ENCODE measurements at regions not wholly inside any gene's neighbourhood (a gene's known extent, or its start where the extent isn't known, plus 50 kb on each side); places are given as distances from the start of the nearest gene placed in this dataset.

DNA sequence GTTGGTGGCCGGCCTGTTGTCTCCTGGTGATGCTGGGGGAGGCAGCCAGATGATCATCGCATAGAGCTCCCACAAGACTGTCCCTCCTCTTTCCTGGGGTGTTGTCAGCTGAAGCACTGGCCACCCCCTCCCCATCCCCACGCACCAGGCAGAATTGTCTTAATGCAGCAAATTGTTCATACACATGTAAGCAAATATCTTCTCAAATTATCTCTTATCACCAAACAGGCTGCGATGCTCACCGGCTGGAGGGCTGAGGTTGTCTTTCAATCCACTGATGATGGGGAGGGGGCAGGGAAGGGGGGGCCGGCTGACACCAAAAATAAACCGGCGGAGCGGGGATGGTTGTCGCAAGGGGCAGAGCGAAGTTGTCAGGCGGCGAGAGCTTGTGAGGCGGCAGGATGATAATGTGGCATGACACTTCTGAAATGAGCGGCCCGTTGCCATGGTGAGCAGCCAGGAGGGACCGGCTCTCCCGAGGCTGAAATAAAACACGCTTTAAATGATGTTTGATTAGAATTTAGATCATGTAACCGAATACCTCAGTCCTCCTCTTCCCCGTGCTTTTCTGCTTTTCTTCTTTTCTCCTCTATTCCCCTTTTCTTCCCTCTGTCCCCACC is 59.8 kb downstream of the MRM1 start:
- Histone ChIP-seq H3K36me3 (ENCODE audit: control insufficient read depth, low read depth, low read length) (no peaks in the 10 kb centered on the region), H3K4me1 (ENCODE audit: control insufficient read depth, low read depth, low read length) (no peaks in the 10 kb centered on the region), H3K9ac (ENCODE audit: low read length) (no peak overlapping the region), H3K27ac (ENCODE audit: low read length) (no peak overlapping the region), H3K4me3 (ENCODE audit: low read length) (no peak overlapping the region), H3K27me3 (ENCODE audit: control insufficient read depth, insufficient read depth, low read length) (peaks cover 17% of the 10 kb centered on the region), H3K9me3 (ENCODE audit: control insufficient read depth, low read depth, low read length) (no peaks in the 10 kb centered on the region)

DNA sequence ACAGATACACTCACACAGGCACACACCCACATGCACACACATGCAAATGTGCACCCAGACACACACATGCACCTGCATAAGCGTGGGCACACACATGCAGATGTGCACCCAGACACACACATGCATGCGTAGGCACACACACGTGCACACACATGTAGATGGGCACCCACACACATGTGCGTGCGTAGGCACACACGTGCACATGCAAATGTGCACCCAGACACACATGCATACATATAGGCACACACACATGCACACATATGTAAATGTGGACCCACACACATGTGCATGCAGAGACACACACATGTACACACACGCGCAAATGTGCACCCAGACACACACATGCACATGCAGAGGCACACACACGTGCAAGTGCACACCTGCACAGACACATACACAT is 60.3 kb downstream of the MRM1 start:
- Histone ChIP-seq H3K4me1 (ENCODE audit: control insufficient read depth, low read depth, low read length) (no peaks in the 10 kb centered on the region), H3K27ac (ENCODE audit: low read length) (no peak overlapping the region), H3K9me3 (ENCODE audit: control insufficient read depth, low read depth, low read length) (no peaks in the 10 kb centered on the region), H3K9ac (ENCODE audit: low read length) (no peak overlapping the region), H3K27me3 (ENCODE audit: control insufficient read depth, insufficient read depth, low read length) (peaks cover 12% of the 10 kb centered on the region), H3K4me3 (ENCODE audit: low read length) (no peak overlapping the region), H3K36me3 (ENCODE audit: control insufficient read depth, low read depth, low read length) (no peaks in the 10 kb centered on the region)

GRCh38 chr17:36665417-36665816 is 64.0 kb downstream of the MRM1 start:
- H3K9ac ChIP-seq (ENCODE audit: low read length): no peak overlapping the region
- no peaks in the 10 kb centered on the region for H3K9me3 ChIP-seq (ENCODE audit: control insufficient read depth, low read depth, low read length)
- no peak overlapping the region for H3K27ac ChIP-seq (ENCODE audit: low read length)
- H3K4me3 ChIP-seq (ENCODE audit: low read length): no peak overlapping the region
- no peaks in the 10 kb centered on the region for H3K4me1 ChIP-seq (ENCODE audit: control insufficient read depth, low read depth, low read length)
- no peaks in the 10 kb centered on the region for H3K27me3 ChIP-seq (ENCODE audit: control insufficient read depth, insufficient read depth, low read length)
- no peaks in the 10 kb centered on the region for H3K36me3 ChIP-seq (ENCODE audit: control insufficient read depth, low read depth, low read length)

DNA sequence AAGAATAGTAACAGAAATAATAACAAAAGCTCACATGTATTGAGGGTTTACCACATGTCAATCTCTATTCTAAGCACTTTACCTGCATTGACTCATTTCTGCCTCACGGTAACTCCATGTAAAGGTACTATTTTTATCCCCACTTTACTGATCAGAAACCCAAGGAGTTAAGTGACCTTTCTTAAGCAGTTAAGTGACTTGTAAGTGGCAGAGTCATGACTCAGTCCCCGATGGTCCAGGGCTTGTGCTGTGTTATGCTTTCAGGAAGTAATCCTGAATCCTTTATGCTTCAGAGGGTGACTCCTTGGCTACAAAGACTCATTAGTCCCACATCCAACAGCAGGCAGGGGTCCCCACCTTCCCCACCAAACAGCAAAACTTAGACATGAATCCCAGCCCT is 66.5 kb downstream of the MRM1 start:
- Histone ChIP-seq H3K4me1 (ENCODE audit: control insufficient read depth, low read depth, low read length) (no peaks in the 10 kb centered on the region), H3K27me3 (ENCODE audit: control insufficient read depth, insufficient read depth, low read length) (no peaks in the 10 kb centered on the region), H3K27ac (ENCODE audit: low read length) (no peak overlapping the region), H3K4me3 (ENCODE audit: low read length) (no peak overlapping the region), H3K9me3 (ENCODE audit: control insufficient read depth, low read depth, low read length) (no peaks in the 10 kb centered on the region), H3K36me3 (ENCODE audit: control insufficient read depth, low read depth, low read length) (no peaks in the 10 kb centered on the region), H3K9ac (ENCODE audit: low read length) (no peak overlapping the region)

GRCh38 chr17:36668824-36669223 is 67.4 kb downstream of the MRM1 start:
- Histone ChIP-seq H3K9me3 (ENCODE audit: control insufficient read depth, low read depth, low read length) (no peaks in the 10 kb centered on the region), H3K27ac (ENCODE audit: low read length) (no peak overlapping the region), H3K9ac (ENCODE audit: low read length) (no peak overlapping the region)

DNA sequence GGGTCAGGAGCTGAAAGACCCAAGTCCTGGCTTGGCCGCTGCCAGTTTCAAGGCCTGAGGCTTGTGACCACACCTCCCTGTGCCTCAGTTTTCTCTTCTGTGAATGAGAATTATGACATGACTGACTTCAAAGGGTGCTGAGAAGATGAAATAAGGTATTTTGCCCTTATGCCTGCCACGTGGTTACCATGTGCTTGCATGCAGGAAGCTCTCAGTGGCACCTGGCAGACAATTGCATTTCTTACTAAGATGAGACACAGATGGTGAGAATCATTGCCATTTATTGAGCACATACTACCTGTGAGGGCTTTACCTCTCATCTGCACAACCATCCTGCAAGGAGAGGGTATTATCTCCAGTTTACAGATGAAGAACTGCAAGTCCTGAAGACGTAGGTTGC is 69.8 kb downstream of the MRM1 start:
- Histone ChIP-seq H3K36me3 (ENCODE audit: control insufficient read depth, low read depth, low read length) (no peaks in the 10 kb centered on the region), H3K4me1 (ENCODE audit: control insufficient read depth, low read depth, low read length) (no peaks in the 10 kb centered on the region), H3K4me3 (ENCODE audit: low read length) (no peak overlapping the region), H3K27me3 (ENCODE audit: control insufficient read depth, insufficient read depth, low read length) (no peaks in the 10 kb centered on the region), H3K9me3 (ENCODE audit: control insufficient read depth, low read depth, low read length) (no peaks in the 10 kb centered on the region), H3K27ac (ENCODE audit: low read length) (no peak overlapping the region), H3K9ac (ENCODE audit: low read length) (no peak overlapping the region)

More at GRCh38 chr17:36668824-36669223, 67.4 kb downstream of the MRM1 start:
- H3K36me3 ChIP-seq (ENCODE audit: control insufficient read depth, low read depth, low read length): no peaks in the 10 kb centered on the region
- no peaks in the 10 kb centered on the region for H3K4me1 ChIP-seq (ENCODE audit: control insufficient read depth, low read depth, low read length)
- H3K4me3 ChIP-seq (ENCODE audit: low read length): no peak overlapping the region
- H3K27me3 ChIP-seq (ENCODE audit: control insufficient read depth, insufficient read depth, low read length): no peaks in the 10 kb centered on the region

DNA sequence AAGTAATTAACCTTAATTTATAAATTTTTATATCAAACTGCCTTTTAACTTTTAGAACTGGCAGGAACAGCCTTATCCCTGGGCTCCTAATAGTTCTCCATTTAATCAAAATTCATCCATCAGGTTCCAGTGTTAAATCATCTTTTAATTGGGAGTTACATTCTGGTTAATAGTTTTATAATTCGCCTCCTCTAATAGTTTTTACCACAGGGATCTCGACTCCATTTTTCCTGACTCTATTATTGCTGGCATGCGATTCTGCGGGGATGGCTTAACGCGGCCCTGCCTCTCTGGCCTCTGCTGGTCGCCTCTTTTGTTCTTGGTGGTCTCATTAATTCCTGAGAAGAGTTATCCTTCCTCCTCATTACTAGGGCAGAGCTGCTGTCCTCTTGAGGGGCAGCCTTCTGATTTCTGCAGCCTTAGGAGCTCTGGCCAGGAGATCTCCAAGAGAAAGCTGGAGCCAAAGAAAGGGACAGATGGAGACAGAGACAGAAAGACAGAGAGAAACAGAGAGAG is 71.1 kb downstream of the MRM1 start:
- no peak overlapping the region for H3K27ac ChIP-seq (ENCODE audit: low read length)
- no peaks in the 10 kb centered on the region for H3K36me3 ChIP-seq (ENCODE audit: control insufficient read depth, low read depth, low read length)
- H3K4me1 ChIP-seq (ENCODE audit: control insufficient read depth, low read depth, low read length): no peaks in the 10 kb centered on the region
- no peak overlapping the region for H3K9ac ChIP-seq (ENCODE audit: low read length)
- H3K4me3 ChIP-seq (ENCODE audit: low read length): no peak overlapping the region
- H3K9me3 ChIP-seq (ENCODE audit: control insufficient read depth, low read depth, low read length): no peaks in the 10 kb centered on the region
- no peaks in the 10 kb centered on the region for H3K27me3 ChIP-seq (ENCODE audit: control insufficient read depth, insufficient read depth, low read length)

DNA sequence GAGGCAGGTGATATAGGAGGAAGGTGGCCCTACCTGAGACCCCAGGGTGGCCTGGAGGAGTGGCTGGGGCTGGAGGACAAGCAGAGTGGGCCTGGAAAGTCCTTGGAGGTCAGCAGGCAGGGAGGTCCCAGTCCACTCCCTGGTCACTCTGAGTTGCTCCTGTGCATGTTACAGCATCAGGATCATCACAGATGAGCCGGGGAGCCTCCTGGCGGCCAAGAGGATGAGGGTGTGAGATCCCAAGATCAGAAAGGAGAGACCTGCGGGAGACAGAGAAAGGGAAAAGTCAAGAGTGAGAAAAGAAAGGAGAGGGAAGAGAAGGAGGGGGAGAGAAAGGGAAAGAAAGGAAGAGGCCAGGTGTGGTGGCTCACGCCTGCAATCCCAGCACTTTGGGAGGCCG is 71.7 kb downstream of the MRM1 start:
- H3K27me3 ChIP-seq (ENCODE audit: control insufficient read depth, insufficient read depth, low read length): no peaks in the 10 kb centered on the region
- no peaks in the 10 kb centered on the region for H3K9me3 ChIP-seq (ENCODE audit: control insufficient read depth, low read depth, low read length)
- H3K4me3 ChIP-seq (ENCODE audit: low read length): no peak overlapping the region
- no peaks in the 10 kb centered on the region for H3K4me1 ChIP-seq (ENCODE audit: control insufficient read depth, low read depth, low read length)
- H3K9ac ChIP-seq (ENCODE audit: low read length): no peak overlapping the region
- H3K27ac ChIP-seq (ENCODE audit: low read length): no peak overlapping the region
- no peaks in the 10 kb centered on the region for H3K36me3 ChIP-seq (ENCODE audit: control insufficient read depth, low read depth, low read length)

- no peaks in the 10 kb centered on the region for H3K4me1 ChIP-seq (ENCODE audit: control insufficient read depth, low read depth, low read length)
- H3K27me3 ChIP-seq (ENCODE audit: control insufficient read depth, insufficient read depth, low read length): no peaks in the 10 kb centered on the region
- H3K36me3 ChIP-seq (ENCODE audit: control insufficient read depth, low read depth, low read length): no peaks in the 10 kb centered on the region
- H3K4me3 ChIP-seq (ENCODE audit: low read length): no peak overlapping the region
- H3K27ac ChIP-seq (ENCODE audit: low read length): no peak overlapping the region
- H3K9ac ChIP-seq (ENCODE audit: low read length): no peak overlapping the region
- H3K9me3 ChIP-seq (ENCODE audit: control insufficient read depth, low read depth, low read length): no peaks in the 10 kb centered on the region
Measured at GRCh38 chr17:36673637-36674277, 72.4 kb downstream of the MRM1 start.

- Histone ChIP-seq H3K4me3 (ENCODE audit: low read length) (no peak overlapping the region), H3K27ac (ENCODE audit: low read length) (no peak overlapping the region), H3K27me3 (ENCODE audit: control insufficient read depth, insufficient read depth, low read length) (no peaks in the 10 kb centered on the region), H3K9me3 (ENCODE audit: control insufficient read depth, low read depth, low read length) (no peaks in the 10 kb centered on the region), H3K9ac (ENCODE audit: low read length) (no peak overlapping the region), H3K4me1 (ENCODE audit: control insufficient read depth, low read depth, low read length) (no peaks in the 10 kb centered on the region), H3K36me3 (ENCODE audit: control insufficient read depth, low read depth, low read length) (no peaks in the 10 kb centered on the region)
Measured at GRCh38 chr17:36674278-36674650, 72.9 kb downstream of the MRM1 start.

- no peaks in the 10 kb centered on the region for H3K4me1 ChIP-seq (ENCODE audit: control insufficient read depth, low read depth, low read length)
Measured at GRCh38 chr17:36675250-36675649, 73.9 kb downstream of the MRM1 start.

DNA sequence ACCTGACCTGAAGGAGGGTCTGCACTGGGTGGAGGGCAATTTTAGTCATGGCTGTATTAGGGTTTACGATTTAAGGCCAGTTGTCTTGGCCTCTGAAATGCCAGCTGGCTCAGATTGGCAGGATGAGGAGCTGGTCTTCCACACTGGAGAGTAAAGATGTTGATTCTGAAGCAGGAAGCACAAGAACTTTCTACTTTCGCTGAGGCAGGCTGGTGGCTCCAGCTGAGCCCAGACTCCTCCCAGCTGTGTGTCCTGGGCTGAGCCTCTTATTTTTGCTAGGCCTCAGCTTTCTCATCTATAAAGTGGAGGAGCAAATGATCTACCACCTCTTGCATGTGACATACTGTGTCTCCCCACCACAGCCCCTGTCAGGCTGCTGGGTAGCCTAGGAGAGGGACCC is 74.4 kb downstream of the MRM1 start:
- H3K9me3 ChIP-seq (ENCODE audit: control insufficient read depth, low read depth, low read length): no peaks in the 10 kb centered on the region
- no peak overlapping the region for H3K9ac ChIP-seq (ENCODE audit: low read length)
- no peak overlapping the region for H3K27ac ChIP-seq (ENCODE audit: low read length)
- no peak overlapping the region for H3K4me3 ChIP-seq (ENCODE audit: low read length)
- H3K4me1 ChIP-seq (ENCODE audit: control insufficient read depth, low read depth, low read length): peaks cover 2% of the 10 kb centered on the region
- H3K36me3 ChIP-seq (ENCODE audit: control insufficient read depth, low read depth, low read length): no peaks in the 10 kb centered on the region
- H3K27me3 ChIP-seq (ENCODE audit: control insufficient read depth, insufficient read depth, low read length): no peaks in the 10 kb centered on the region

More at GRCh38 chr17:36675250-36675649, 73.9 kb downstream of the MRM1 start:
- H3K36me3 ChIP-seq (ENCODE audit: control insufficient read depth, low read depth, low read length): no peaks in the 10 kb centered on the region
- H3K9ac ChIP-seq (ENCODE audit: low read length): no peak overlapping the region
- H3K4me3 ChIP-seq (ENCODE audit: low read length): no peak overlapping the region
- no peaks in the 10 kb centered on the region for H3K27me3 ChIP-seq (ENCODE audit: control insufficient read depth, insufficient read depth, low read length)
- no peaks in the 10 kb centered on the region for H3K9me3 ChIP-seq (ENCODE audit: control insufficient read depth, low read depth, low read length)
- H3K27ac ChIP-seq (ENCODE audit: low read length): no peak overlapping the region
